ENCODE measurements at regions not wholly inside any gene's neighbourhood (a gene's known extent, or its start where the extent isn't known, plus 50 kb on each side); places are given as distances from the start of the nearest gene placed in this dataset.

GRCh38 chr2:43143756-43144155 lies 82.7 kb downstream of the ZFP36L2 start:
- TF ChIP-seq CTCF (IDR thresholded peaks at IDR 0.05 in 4 of 5, conservative IDR thresholded peaks at IDR 0.05 in 1 of 5) (no peak), POLR2A (IDR thresholded peaks at IDR 0.05) (no peak)

Measured in gastrocnemius medialis (tissue), 4 donors.